GM18505 (cell line): ENCODE measurements at regions not wholly inside any gene's neighbourhood (a gene's known extent, or its start where the extent isn't known, plus 50 kb on each side); places are given as distances from the start of the nearest gene placed in this dataset.

ENCODE experiments used
- ATAC-seq: cut with Tn5 transposase; IDR thresholded peaks from one replicate; pipeline ENCODE4 v1.9.1; 2021; ENCODE audit not compliant: unreplicated experiment
- POLR2A ChIP-seq: IDR thresholded peaks from 4 replicates; pipeline ENCODE4 v1.6.1; 2011; ENCODE audit warnings: borderline replicate concordance; ENCODE audit not compliant: insufficient read depth, insufficient read length; ENCODE audit errors: extremely low read depth

DNA sequence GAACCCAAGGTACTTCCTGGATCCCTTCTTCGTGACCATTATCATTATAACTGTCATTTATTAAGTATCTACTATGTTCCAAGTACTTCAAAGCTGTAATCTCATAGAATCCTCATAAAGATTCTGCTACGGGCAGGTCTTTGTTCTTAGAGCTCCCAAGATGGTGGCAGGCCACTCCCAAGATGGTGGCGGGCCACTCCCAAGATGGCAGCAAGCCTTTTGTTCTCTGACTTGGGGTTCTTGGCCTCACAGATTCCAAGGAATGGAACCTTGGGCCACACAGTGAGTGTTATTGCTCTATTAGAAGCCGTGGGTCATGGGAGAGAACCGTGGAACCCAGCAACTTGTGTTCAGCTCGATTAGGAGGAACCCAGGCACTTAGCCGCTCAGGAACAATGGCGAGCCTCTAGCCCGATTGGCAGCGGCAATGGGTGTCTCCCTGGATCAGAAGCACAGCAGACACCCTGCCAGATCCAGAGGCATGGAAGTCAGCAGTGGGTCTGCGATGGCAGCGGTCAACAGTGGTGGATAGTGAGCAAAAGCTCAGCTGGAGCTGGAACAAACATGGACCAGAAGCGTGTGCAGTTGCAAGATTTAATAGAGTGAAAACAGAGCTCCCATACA lies 193.7 kb upstream of the BTG1 start:
- no peak for ATAC-seq

DNA sequence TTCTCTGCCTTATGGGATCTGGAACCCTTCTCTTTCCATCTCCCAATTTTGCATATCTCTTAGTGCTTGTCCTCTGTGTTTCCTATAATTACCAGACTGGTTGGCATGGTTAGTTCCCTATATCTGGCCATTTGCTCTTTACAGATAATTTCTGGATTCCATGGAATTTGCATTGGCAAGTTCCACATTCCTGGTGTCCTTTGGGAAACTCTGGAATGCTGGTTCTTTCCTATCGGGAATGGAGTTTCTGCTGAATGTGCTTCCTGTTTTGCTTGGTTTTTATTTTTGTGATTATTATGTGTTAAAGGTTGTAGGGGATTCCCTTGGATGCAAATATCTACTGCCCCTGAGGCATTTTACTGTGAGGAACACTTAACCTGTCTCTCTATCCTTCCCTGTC lies 193.0 kb upstream of the BTG1 start:
- TF ChIP-seq POLR2A: no peak
- ATAC-seq: no peak

More for the DNA sequence above, 193.7 kb upstream of the BTG1 start:
- no peak for TF ChIP-seq POLR2A

DNA sequence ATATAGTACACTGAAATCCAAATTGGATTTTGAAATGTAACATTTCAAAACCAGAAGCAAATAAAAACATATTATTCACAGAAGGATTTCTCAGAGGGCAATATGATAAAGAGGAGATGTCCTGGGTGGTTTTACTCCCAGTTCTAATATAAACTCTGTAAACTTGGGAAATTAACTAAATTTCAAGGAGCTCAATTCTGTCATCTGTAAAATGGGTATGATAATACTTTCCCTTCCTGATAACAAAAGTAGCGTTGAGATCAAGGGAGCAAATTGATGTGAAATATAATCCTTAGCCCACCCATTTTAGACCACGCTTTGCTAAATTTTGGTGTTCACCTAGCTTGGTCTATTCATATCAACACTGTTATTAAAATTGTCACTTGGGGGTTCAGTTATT lies 192.5 kb upstream of the BTG1 start:
- TF ChIP-seq POLR2A: no peak
- no peak for ATAC-seq

GRCh38 chr12:92337128-92337527 lies 191.5 kb upstream of the BTG1 start:
- ATAC-seq: no peak

DNA sequence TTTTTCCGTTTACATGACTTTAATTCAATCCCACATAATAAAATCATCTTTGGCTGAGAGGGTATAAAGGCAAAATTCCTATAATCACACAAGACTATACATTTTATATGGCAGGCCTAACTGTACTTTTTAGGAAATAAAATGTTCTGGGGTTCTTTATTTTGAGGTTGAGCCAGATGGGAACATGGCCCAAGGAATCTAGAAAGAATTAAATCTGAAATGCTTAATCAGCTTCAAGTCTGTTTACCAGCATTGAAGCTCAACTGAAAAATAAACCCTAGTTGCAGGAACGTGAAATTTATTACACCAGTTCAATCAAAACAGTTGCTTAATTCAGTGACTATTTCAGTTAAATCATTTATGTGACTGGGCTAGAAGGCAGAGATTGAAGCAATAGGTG lies 191.0 kb upstream of the BTG1 start:
- TF ChIP-seq POLR2A: no peak
- ATAC-seq: no peak

More at GRCh38 chr12:92337128-92337527, 191.5 kb upstream of the BTG1 start:
- TF ChIP-seq POLR2A: no peak

DNA sequence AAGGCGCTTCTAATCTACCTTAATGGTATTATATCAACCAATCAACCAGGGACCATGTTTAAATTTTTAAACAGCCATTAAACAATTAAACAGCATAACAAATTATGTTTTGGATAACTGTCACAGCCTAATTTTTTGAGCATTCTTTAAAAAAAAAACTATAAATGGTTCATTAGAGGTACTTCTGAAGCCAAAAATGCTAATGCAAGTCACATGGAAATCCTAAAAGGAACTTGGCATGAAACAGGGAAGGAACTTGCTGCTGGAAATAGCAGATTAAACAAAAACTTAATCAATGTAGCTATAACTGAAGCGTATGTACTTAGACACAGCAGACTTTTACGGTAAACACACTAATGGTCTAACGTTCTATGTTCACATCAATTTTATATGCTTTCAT lies 190.2 kb upstream of the BTG1 start:
- TF ChIP-seq POLR2A: no peak
- no peak for ATAC-seq

- TF ChIP-seq POLR2A: no peak
- no peak for ATAC-seq
Measured at GRCh38 chr12:92334552-92334951, 188.9 kb upstream of the BTG1 start.

GRCh38 chr12:92332552-92332951 lies 186.9 kb upstream of the BTG1 start:
- ATAC-seq: no peak
- TF ChIP-seq POLR2A: no peak

DNA sequence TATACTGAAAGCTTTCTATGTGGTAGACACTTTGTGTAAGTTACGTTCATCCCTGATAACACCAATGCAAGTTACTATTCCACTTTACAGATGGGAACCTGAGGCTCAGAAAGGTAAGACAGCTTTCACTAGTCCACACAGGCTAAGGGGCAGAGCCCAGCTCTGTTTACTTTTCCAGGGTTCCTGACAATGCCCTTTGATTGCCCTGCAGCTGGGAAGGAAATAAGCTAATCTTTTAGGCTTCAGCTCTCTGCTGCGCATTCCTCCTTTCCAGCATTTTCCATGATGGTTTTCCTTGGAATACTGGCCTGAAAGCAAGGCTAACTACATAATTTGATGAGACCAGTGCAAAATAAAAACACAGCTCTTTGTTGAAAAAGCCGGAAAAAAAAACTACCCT lies 185.7 kb upstream of the BTG1 start:
- no peak for TF ChIP-seq POLR2A
- ATAC-seq: no peak

DNA sequence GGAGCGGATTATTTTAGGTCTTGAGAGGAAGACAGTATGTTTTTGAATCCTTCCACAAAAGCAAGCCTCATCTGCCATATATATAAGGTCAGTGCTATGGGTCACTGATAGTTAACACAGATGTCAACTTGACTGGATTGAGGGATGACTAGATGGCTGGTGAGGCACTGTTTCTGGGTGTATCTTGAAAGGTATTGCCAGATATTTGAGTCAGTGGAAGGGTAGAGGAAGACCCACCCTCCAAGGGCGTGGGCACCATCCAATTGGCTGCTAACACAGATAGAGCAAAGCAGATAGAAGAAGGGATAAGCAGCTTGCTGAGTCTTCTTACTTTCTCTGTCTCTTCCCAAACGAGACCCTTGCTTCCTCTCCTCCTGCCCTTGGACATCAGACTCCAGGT lies 185.0 kb upstream of the BTG1 start:
- TF ChIP-seq POLR2A: no peak
- no peak for ATAC-seq

DNA sequence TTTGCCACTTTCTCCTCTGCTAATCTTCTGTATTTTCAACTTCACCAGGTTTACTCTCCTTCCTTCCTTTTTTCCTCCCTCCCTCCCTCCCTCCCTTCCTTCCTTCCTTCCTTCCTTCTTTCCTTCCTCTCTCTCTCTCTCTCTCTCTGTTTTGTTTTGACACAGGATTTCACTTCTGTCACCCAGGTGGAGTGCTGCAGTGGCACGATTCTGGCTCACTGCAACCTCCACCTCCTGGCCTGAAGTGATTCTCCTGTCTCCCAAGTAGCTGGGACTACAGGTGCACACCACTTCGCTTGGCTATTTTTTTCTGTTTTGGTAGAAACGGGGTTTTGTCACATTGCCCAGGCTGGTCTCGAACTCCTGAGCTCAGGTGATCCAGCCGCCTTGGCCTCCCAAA lies 181.2 kb upstream of the BTG1 start:
- no peak for TF ChIP-seq POLR2A
- no peak for ATAC-seq

- ATAC-seq: no peak
- no peak for TF ChIP-seq POLR2A
Measured at GRCh38 chr12:92324849-92325500, 179.3 kb upstream of the BTG1 start.

GRCh38 chr12:92312463-92312964 lies 166.9 kb upstream of the BTG1 start:
- TF ChIP-seq POLR2A: no peak
- ATAC-seq: no peak

- no peak for ATAC-seq
- no peak for TF ChIP-seq POLR2A
Measured at GRCh38 chr12:92304371-92305055, 158.9 kb upstream of the BTG1 start.
